Erythroblast (primary cell): ENCODE measurements at regions not wholly inside any gene's neighbourhood (a gene's known extent, or its start where the extent isn't known, plus 50 kb on each side); places are given as distances from the start of the nearest gene placed in this dataset.

Experiments used
- GATA1 ChIP-seq: IDR thresholded peaks from 2 replicates; pipeline ENCODE4 v1.6.1; 2011; ENCODE audit warnings: low read depth, mild to moderate bottlenecking, control low read depth, low read length, moderate library complexity
- POLR2A ChIP-seq: IDR thresholded peaks from 2 replicates; pipeline ENCODE4 v1.6.1; 2011; ENCODE audit warnings: mild to moderate bottlenecking, low read length

- no peak for TF ChIP-seq POLR2A
- TF ChIP-seq GATA1: no peak
These were observed 73.0 kb downstream of the FAT4 start for GRCh38 chr4:125387770-125388169.
